B cell (primary cell): ENCODE measurements at regions not wholly inside any gene's neighbourhood (a gene's known extent, or its start where the extent isn't known, plus 50 kb on each side); places are given as distances from the start of the nearest gene placed in this dataset.

ENCODE experiments used
- CTCF ChIP-seq: fragments of 200-600 bp; IDR thresholded peaks from one replicate; pipeline ENCODE4 v1.8.0; 2022; ENCODE audit warnings: antibody characterized with exemption, mild to moderate bottlenecking
- EZH2 ChIP-seq: IDR thresholded peaks from 2 replicates; pipeline ENCODE4 v1.6.1; 2012; ENCODE audit warnings: borderline replicate concordance, low read depth, mild to moderate bottlenecking, moderate library complexity, low read length; ENCODE audit not compliant: insufficient read depth, poor library complexity, severe bottlenecking

- TF ChIP-seq CTCF = no peak
- TF ChIP-seq EZH2 = no peak
These were observed 53.7 kb upstream of the PHF14 start for GRCh38 chr7:10919923-10920322.
